HL-60 (cell line): ENCODE measurements at regions not wholly inside any gene's neighbourhood (a gene's known extent, or its start where the extent isn't known, plus 50 kb on each side); places are given as distances from the start of the nearest gene placed in this dataset.

Experiments
- DNase-seq, 2 experiments: peaks; one replicate each; pipeline ENCODE4 v3.0.0-alpha.2; 2010 to 2020; ENCODE audit warnings: low read depth in 1 of 2, low spot score in 1 of 2
- H3K27ac ChIP-seq: fragments of 250-450 bp; sonication (Bioruptor Pico); replicated peaks from 2 replicates; pipeline ENCODE4 v1.5.1; 2020; ENCODE audit warnings: mild to moderate bottlenecking, moderate library complexity
- H3K27me3 ChIP-seq: fragments of 250-450 bp; sonication (Bioruptor Pico); 2 replicates; pipeline ENCODE4 v1.5.1; 2021; ENCODE audit warnings: mild to moderate bottlenecking, moderate library complexity; ENCODE audit not compliant: insufficient read depth, poor library complexity, severe bottlenecking
- H3K4me3 ChIP-seq: replicated peaks from 2 replicates; pipeline ENCODE4 v1.5.1; 2011; ENCODE audit warnings: mild to moderate bottlenecking, control low read depth, low read length; ENCODE audit not compliant: insufficient read depth
- CTCF ChIP-seq: IDR thresholded peaks from one replicate; pipeline ENCODE4 v1.5.1; 2011; ENCODE audit warnings: low read length, control low read depth, inconsistent platforms; ENCODE audit not compliant: insufficient read depth
- GABPA ChIP-seq: IDR thresholded peaks from 2 replicates; pipeline ENCODE4 v1.6.1; 2012; ENCODE audit warnings: low read depth
- POLR2AphosphoS5 ChIP-seq: IDR thresholded peaks from 2 replicates; pipeline ENCODE4 v1.6.1; 2012; ENCODE audit warnings: low read depth
- REST ChIP-seq: IDR thresholded peaks from 2 replicates; pipeline ENCODE4 v1.6.1; 2012; ENCODE audit warnings: low read depth; ENCODE audit not compliant: insufficient replicate concordance
- SPI1 ChIP-seq: IDR thresholded peaks from 2 replicates; pipeline ENCODE4 v1.6.1; 2012; ENCODE audit warnings: low read depth, mild to moderate bottlenecking, borderline replicate concordance

GRCh38 chr5:68950125-68950524 is 143.7 kb upstream of the SLC30A5 start:
- TF ChIP-seq SPI1 (no peak), GABPA (no peak), POLR2AphosphoS5 (no peak), REST (no peak), CTCF (no peak)
- Histone ChIP-seq H3K27me3 (no peaks in the 10 kb centered on the region), H3K27ac (no peak overlapping the region), H3K4me3 (no peak overlapping the region)
- DNase-seq, result no peak

- H3K4me3 ChIP-seq, result no peak overlapping the region
- H3K27ac ChIP-seq, result no peak overlapping the region
- H3K27me3 ChIP-seq, result no peaks in the 10 kb centered on the region
- TF ChIP-seq CTCF (no peak), SPI1 (no peak), REST (no peak), POLR2AphosphoS5 (no peak), GABPA (no peak)
- no peak for DNase-seq
These were observed 142.9 kb upstream of the SLC30A5 start for GRCh38 chr5:68950930-68951329.

GRCh38 chr5:68953231-68953874 is 140.5 kb upstream of the SLC30A5 start:
- Histone ChIP-seq H3K27ac (no peak overlapping the region), H3K4me3 (no peak overlapping the region), H3K27me3 (no peaks in the 10 kb centered on the region)
- no peak for TF ChIP-seq CTCF
- TF ChIP-seq REST, result no peak
- TF ChIP-seq SPI1, result no peak
- TF ChIP-seq GABPA, result no peak
- TF ChIP-seq POLR2AphosphoS5, result no peak
- no peak for DNase-seq
